ENCODE measurements at regions not wholly inside any gene's neighbourhood (a gene's known extent, or its start where the extent isn't known, plus 50 kb on each side); places are given as distances from the start of the nearest gene placed in this dataset.

GRCh38 chr7:82592416-82592815 lies 148.8 kb upstream of the CACNA2D1 start:
- Histone ChIP-seq H3K4me1 (ENCODE audit: insufficient read depth, low read length) (peaks cover 16% of the 10 kb centered on the region), H3K79me2 (ENCODE audit: low read length) (no peaks in the 10 kb centered on the region), H3K4me2 (ENCODE audit: low read length) (no peak overlapping the region), H3K27me3 (ENCODE audit: low read length) (peaks cover 17% of the 10 kb centered on the region), H3K27ac (ENCODE audit: low read length) (no peak overlapping the region), H3K4me3 (ENCODE audit: low read length) (no peak overlapping the region), H3F3A (ENCODE audit: low read length, unreplicated experiment) (no peaks in the 10 kb centered on the region), H3K9me2 (replicated peaks; ENCODE audit: low read length) (no peaks in the 10 kb centered on the region), H4K20me1 (ENCODE audit: low read length) (no peaks in the 10 kb centered on the region), H2AFZ (ENCODE audit: low read length) (no peak overlapping the region), H3K36me3 (ENCODE audit: low read depth, low read length) (no peaks in the 10 kb centered on the region), H3K9me3 (ENCODE audit: low read length) (no peaks in the 10 kb centered on the region), H3K9ac (ENCODE audit: low read length) (no peak overlapping the region)
- BruUV-seq (replicated peaks) = no TSS peak
- ChIA-PET POLR2A (ENCODE audit: unreplicated experiment) (no interaction called here), CTCF (no interaction called here)
- TF ChIP-seq EZH2 (IDR thresholded peaks at IDR 0.05; ENCODE audit: low read length, unreplicated experiment) (no peak), EZH2phosphoT487 (IDR thresholded peaks at IDR 0.05; ENCODE audit: borderline replicate concordance, low read length) (no peak)
- DNase-seq (no peak), ATAC-seq (no peak)
- intact Hi-C loops (cut with micrococcal nuclease) = no loop called here

GRCh38 chr7:82579047-82579446 lies 135.5 kb upstream of the CACNA2D1 start:
- ChIA-PET POLR2A (ENCODE audit: unreplicated experiment) (no interaction called here), CTCF (no interaction called here)
- Histone ChIP-seq H3K4me1 (ENCODE audit: insufficient read depth, low read length) (no peaks in the 10 kb centered on the region), H3K27ac (ENCODE audit: low read length) (no peak overlapping the region), H3K9me3 (ENCODE audit: low read length) (no peaks in the 10 kb centered on the region), H3K79me2 (ENCODE audit: low read length) (no peaks in the 10 kb centered on the region), H3K9ac (ENCODE audit: low read length) (no peak overlapping the region), H3K4me2 (ENCODE audit: low read length) (no peak overlapping the region), H4K20me1 (ENCODE audit: low read length) (no peaks in the 10 kb centered on the region), H3K27me3 (ENCODE audit: low read length) (peaks cover 9% of the 10 kb centered on the region), H3K36me3 (ENCODE audit: low read depth, low read length) (no peaks in the 10 kb centered on the region), H2AFZ (ENCODE audit: low read length) (no peak overlapping the region), H3K4me3 (ENCODE audit: low read length) (no peak overlapping the region), H3F3A (ENCODE audit: low read length, unreplicated experiment) (no peaks in the 10 kb centered on the region), H3K9me2 (replicated peaks; ENCODE audit: low read length) (no peaks in the 10 kb centered on the region)
- BruUV-seq (replicated peaks) = no TSS peak
- TF ChIP-seq EZH2phosphoT487 (IDR thresholded peaks at IDR 0.05; ENCODE audit: borderline replicate concordance, low read length) (no peak), EZH2 (IDR thresholded peaks at IDR 0.05; ENCODE audit: low read length, unreplicated experiment) (no peak), CTCF (conservative IDR thresholded peaks at IDR 0.05; ENCODE audit: low read depth, low read length) (no peak)
- intact Hi-C loops (cut with micrococcal nuclease) = no loop called here
- ATAC-seq (no peak), DNase-seq (no peak)

- H3K9me2 ChIP-seq (replicated peaks; ENCODE audit: low read length) = no peaks in the 10 kb centered on the region
- no TSS peak for BruUV-seq (replicated peaks)
- no peaks in the 10 kb centered on the region for H3K4me1 ChIP-seq (ENCODE audit: insufficient read depth, low read length)
- no peak overlapping the region for H3K9ac ChIP-seq (ENCODE audit: low read length)
- H3K4me2 ChIP-seq (ENCODE audit: low read length) = no peak overlapping the region
- ChIA-PET CTCF (no interaction called here), POLR2A (ENCODE audit: unreplicated experiment) (no interaction called here)
- no peak for TF ChIP-seq EZH2phosphoT487 (IDR thresholded peaks at IDR 0.05; ENCODE audit: borderline replicate concordance, low read length)
- no peak for TF ChIP-seq CTCF (conservative IDR thresholded peaks at IDR 0.05; ENCODE audit: low read depth, low read length)
- TF ChIP-seq EZH2 (IDR thresholded peaks at IDR 0.05; ENCODE audit: low read length, unreplicated experiment) = no peak
- no peaks in the 10 kb centered on the region for H3K79me2 ChIP-seq (ENCODE audit: low read length)
- H3K9me3 ChIP-seq (ENCODE audit: low read length) = no peaks in the 10 kb centered on the region
- no peaks in the 10 kb centered on the region for H3F3A ChIP-seq (ENCODE audit: low read length, unreplicated experiment)
- H3K27me3 ChIP-seq (ENCODE audit: low read length) = peaks cover 9% of the 10 kb centered on the region
- no peaks in the 10 kb centered on the region for H4K20me1 ChIP-seq (ENCODE audit: low read length)
- intact Hi-C loops (cut with micrococcal nuclease) = no loop called here
- ATAC-seq (no peak), DNase-seq (no peak)
- no peak overlapping the region for H3K27ac ChIP-seq (ENCODE audit: low read length)
- no peak overlapping the region for H2AFZ ChIP-seq (ENCODE audit: low read length)
- no peak overlapping the region for H3K4me3 ChIP-seq (ENCODE audit: low read length)
- no peaks in the 10 kb centered on the region for H3K36me3 ChIP-seq (ENCODE audit: low read depth, low read length)
Measured at GRCh38 chr7:82578430-82578829, 134.9 kb upstream of the CACNA2D1 start.

Data from PC-3 (cell line).